CD4-positive, alpha-beta T cell (primary cell): ENCODE measurements at regions not wholly inside any gene's neighbourhood (a gene's known extent, or its start where the extent isn't known, plus 50 kb on each side); places are given as distances from the start of the nearest gene placed in this dataset.
"Not testable (repeated sequence)": the region's sequence is repeated elsewhere in the genome, so short reads cannot be mapped to it uniquely, and the experiment has no call there.

ENCODE experiments used
- ATAC-seq: fragments of 200-7000 bp; cut with Tn5 transposase; one replicate; pipeline ENCODE4 v1.10.0; 2022; ENCODE audit warnings: mild to moderate bottlenecking; ENCODE audit not compliant: poor library complexity
- CTCF ChIA-PET: fragments of 350-600 bp; sonication (Branson Sonifier 250); formaldehyde crosslinking; loops from one replicate; lab custom pipeline; 2021; ENCODE audit warnings: antibody characterized with exemption, inconsistent platforms; lab: Charles Lee
- POLR2A ChIA-PET: fragments of 350-600 bp; sonication (Branson Sonifier 250); formaldehyde crosslinking; loops from one replicate; lab custom pipeline; 2021; ENCODE audit warnings: antibody characterized with exemption, inconsistent platforms; lab: Charles Lee
- DNase-seq, 14 experiments: peaks; one replicate each; pipeline ENCODE4 v3.0.0-alpha.2; 2013 to 2020; ENCODE audit warnings: mixed read lengths in 2 of 14
- H3K27ac ChIP-seq, 2 donors: one replicate each; pipeline versions ENCODE4 v1.5.1 to v1.7.0; 2013; ENCODE audit warnings: low read length in 2 of 2, low read depth in 1 of 2, mild to moderate bottlenecking in 1 of 2
- H3K27me3 ChIP-seq, 2 experiments: 1 replicate in 1 of 2; 2 replicates in 1 of 2; pipeline versions ENCODE4 v1.6.1 to v1.7.0; 2013; ENCODE audit warnings: low read length in 2 of 2, control low read depth in 1 of 2, mild to moderate bottlenecking in 1 of 2, moderate library complexity in 1 of 2; ENCODE audit not compliant: insufficient read depth in 2 of 2, control insufficient read depth in 1 of 2
- H3K36me3 ChIP-seq: one replicate; pipeline ENCODE4 v1.6.1; 2013; ENCODE audit warnings: low read length, control low read depth; ENCODE audit not compliant: insufficient read depth
- H3K4me1 ChIP-seq: one replicate; pipeline ENCODE4 v1.6.1; 2013; ENCODE audit warnings: low read length, control low read depth; ENCODE audit not compliant: insufficient read depth
- H3K4me3 ChIP-seq: one replicate; pipeline ENCODE4 v1.5.1; 2013; ENCODE audit warnings: mild to moderate bottlenecking, low read length, moderate library complexity
- H3K9me3 ChIP-seq, 2 experiments: 1 replicate in 1 of 2; 2 replicates in 1 of 2; pipeline versions ENCODE4 v1.6.1 to v1.7.0; 2013; ENCODE audit warnings: low read length in 2 of 2, mild to moderate bottlenecking in 2 of 2, control low read depth in 1 of 2, moderate library complexity in 1 of 2; ENCODE audit not compliant: control insufficient read depth in 1 of 2, insufficient read depth in 1 of 2
- H3K27ac Mint-ChIP-seq: one replicate; pipeline ENCODE4 v1.8.0; 2020; ENCODE audit warnings: mixed read lengths
- H3K27me3 Mint-ChIP-seq: one replicate; pipeline ENCODE4 v1.8.0; 2021; ENCODE audit warnings: mixed read lengths
- H3K36me3 Mint-ChIP-seq: one replicate; pipeline ENCODE4 v1.8.0; 2021; ENCODE audit warnings: low read depth, mixed read lengths
- H3K4me1 Mint-ChIP-seq: one replicate; pipeline ENCODE4 v1.8.0; 2021; ENCODE audit warnings: low read depth, mixed read lengths
- H3K4me3 Mint-ChIP-seq: one replicate; pipeline ENCODE4 v1.8.0; 2020; ENCODE audit warnings: mild to moderate bottlenecking, mixed read lengths
- H3K9me3 Mint-ChIP-seq: one replicate; pipeline ENCODE4 v1.8.0; 2020; ENCODE audit warnings: mixed read lengths
- intact Hi-C, 2 experiments: fragments of 100-400 bp; cut with DNase I in 1 of 2; cut with micrococcal nuclease in 1 of 2; formaldehyde crosslinking; loops; one replicate each; pipeline versions ENCODE4 v1.15.1 to v1.9.0; 2023 to 2025; cut with DNase I, micrococcal nuclease
- TF ChIP-seq, protein P1 (sequence below): fragments of 200-600 bp; IDR thresholded peaks from one replicate; pipeline ENCODE4 v1.8.0; 2022; ENCODE audit warnings: antibody characterized with exemption, mild to moderate bottlenecking

- Histone ChIP-seq H3K36me3 (no peaks in the 10 kb centered on the region), H3K4me1 (peaks cover 3% of the 10 kb centered on the region), H3K9me3 (no peaks in the 10 kb centered on the region), H3K27ac (no peak overlapping the region), H3K4me3 (no peak overlapping the region), H3K27me3 (peaks cover 2 to 7% of the 10 kb centered on the region in 2 experiments)
- no peak overlapping the region for H3K27ac Mint-ChIP-seq
- intact Hi-C loops = no loop called here
- H3K27me3 Mint-ChIP-seq = peaks cover 28% of the 10 kb centered on the region
- no peaks in the 10 kb centered on the region for H3K9me3 Mint-ChIP-seq
- no peak for DNase-seq
- TF ChIP-seq, protein P1, sequence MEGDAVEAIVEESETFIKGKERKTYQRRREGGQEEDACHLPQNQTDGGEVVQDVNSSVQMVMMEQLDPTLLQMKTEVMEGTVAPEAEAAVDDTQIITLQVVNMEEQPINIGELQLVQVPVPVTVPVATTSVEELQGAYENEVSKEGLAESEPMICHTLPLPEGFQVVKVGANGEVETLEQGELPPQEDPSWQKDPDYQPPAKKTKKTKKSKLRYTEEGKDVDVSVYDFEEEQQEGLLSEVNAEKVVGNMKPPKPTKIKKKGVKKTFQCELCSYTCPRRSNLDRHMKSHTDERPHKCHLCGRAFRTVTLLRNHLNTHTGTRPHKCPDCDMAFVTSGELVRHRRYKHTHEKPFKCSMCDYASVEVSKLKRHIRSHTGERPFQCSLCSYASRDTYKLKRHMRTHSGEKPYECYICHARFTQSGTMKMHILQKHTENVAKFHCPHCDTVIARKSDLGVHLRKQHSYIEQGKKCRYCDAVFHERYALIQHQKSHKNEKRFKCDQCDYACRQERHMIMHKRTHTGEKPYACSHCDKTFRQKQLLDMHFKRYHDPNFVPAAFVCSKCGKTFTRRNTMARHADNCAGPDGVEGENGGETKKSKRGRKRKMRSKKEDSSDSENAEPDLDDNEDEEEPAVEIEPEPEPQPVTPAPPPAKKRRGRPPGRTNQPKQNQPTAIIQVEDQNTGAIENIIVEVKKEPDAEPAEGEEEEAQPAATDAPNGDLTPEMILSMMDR = no peak
- ATAC-seq = no peak
- CTCF ChIA-PET = interaction anchor here (0.7 kb wide), 1 partner anchor 351 kb away, joined by 3 read pairs; no protein-coding TSS in a partner anchor
- no peaks in the 10 kb centered on the region for H3K4me1 Mint-ChIP-seq
- H3K36me3 Mint-ChIP-seq = no peaks in the 10 kb centered on the region
- POLR2A ChIA-PET = no interaction called here
- H3K4me3 Mint-ChIP-seq = no peak overlapping the region
Observed at GRCh38 chr12:54721312-54721711, 73.1 kb upstream of the DCD start.

- Mint-ChIP-seq H3K4me1 (no peaks in the 10 kb centered on the region), H3K27ac (no peak overlapping the region), H3K9me3 (no peaks in the 10 kb centered on the region), H3K27me3 (peaks cover 29% of the 10 kb centered on the region), H3K36me3 (no peaks in the 10 kb centered on the region), H3K4me3 (no peak overlapping the region)
- ChIA-PET POLR2A (no interaction called here), CTCF (no interaction called here)
- no peaks in the 10 kb centered on the region for H3K4me1 ChIP-seq
- no peaks in the 10 kb centered on the region for H3K9me3 ChIP-seq
- ATAC-seq = no peak
- H3K27me3 ChIP-seq = peaks cover 2 to 7% of the 10 kb centered on the region in 2 experiments
- no peak overlapping the region for H3K4me3 ChIP-seq
- no peak overlapping the region for H3K27ac ChIP-seq
- TF ChIP-seq, protein P1 = no peak
- intact Hi-C loops = no loop called here
- H3K36me3 ChIP-seq = no peaks in the 10 kb centered on the region
- no peak for DNase-seq
Observed at GRCh38 chr12:54719691-54720090, 71.5 kb upstream of the DCD start.

- no peak overlapping the region for H3K27ac Mint-ChIP-seq
- Histone ChIP-seq H3K27ac (no peak overlapping the region), H3K9me3 (no peaks in the 10 kb centered on the region), H3K4me1 (no peaks in the 10 kb centered on the region), H3K36me3 (no peaks in the 10 kb centered on the region), H3K27me3 (peaks cover 0 to 7% of the 10 kb centered on the region in 2 experiments), H3K4me3 (no peak overlapping the region)
- H3K36me3 Mint-ChIP-seq = no peaks in the 10 kb centered on the region
- H3K4me3 Mint-ChIP-seq = no peak overlapping the region
- H3K9me3 Mint-ChIP-seq = no peaks in the 10 kb centered on the region
- intact Hi-C loops = no loop called here
- H3K4me1 Mint-ChIP-seq = no peaks in the 10 kb centered on the region
- POLR2A ChIA-PET = no interaction called here
- TF ChIP-seq, protein P1 = no peak
- CTCF ChIA-PET = no interaction called here
- H3K27me3 Mint-ChIP-seq = peaks cover 41% of the 10 kb centered on the region
- ATAC-seq (no peak), DNase-seq (peak in 2 of 14 experiments; percentile 13 to 27)
Observed at GRCh38 chr12:54716261-54716660, 68.1 kb upstream of the DCD start.

DNA sequence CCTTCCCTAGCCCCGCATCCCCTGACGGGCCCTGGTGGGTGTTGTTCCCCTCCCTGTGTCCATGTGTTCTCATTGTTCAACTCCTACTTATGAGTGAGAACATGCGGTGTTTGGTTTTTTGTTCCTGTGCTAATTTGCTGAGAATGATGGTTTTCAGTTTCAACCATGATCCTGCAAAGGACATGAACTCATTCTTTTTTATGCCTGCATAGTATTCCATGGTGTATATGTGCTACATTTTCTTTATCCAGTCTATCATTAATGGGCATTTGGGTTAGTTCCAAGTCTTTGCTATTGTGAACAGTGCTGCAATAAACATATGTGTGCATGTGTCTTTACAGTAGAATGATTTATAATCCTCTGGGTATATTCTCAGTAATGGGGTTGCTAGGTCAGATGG is 65.7 kb upstream of the DCD start:
- H3K9me3 Mint-ChIP-seq, H3K27ac Mint-ChIP-seq, CTCF ChIA-PET, H3K9me3 ChIP-seq, H3K36me3 Mint-ChIP-seq, H3K4me1 Mint-ChIP-seq, H3K4me3 Mint-ChIP-seq, H3K4me1 ChIP-seq, H3K36me3 ChIP-seq, ATAC-seq, H3K27me3 ChIP-seq, intact Hi-C loops, DNase-seq, POLR2A ChIA-PET, H3K4me3 ChIP-seq, H3K27ac ChIP-seq: not testable (repeated sequence)
- H3K27me3 Mint-ChIP-seq = peaks cover 35% of the 10 kb centered on the region
